ENCODE measurements at regions not wholly inside any gene's neighbourhood (a gene's known extent, or its start where the extent isn't known, plus 50 kb on each side); places are given as distances from the start of the nearest gene placed in this dataset.

GRCh38 chr18:78831603-78832002 lies 148.0 kb upstream of the SALL3 start:
- H3K79me2 ChIP-seq (ENCODE audit: insufficient read depth, low read length) = no peaks in the 10 kb centered on the region
- no peak for TF ChIP-seq EZH2 (IDR thresholded peaks at IDR 0.05; ENCODE audit: borderline replicate concordance, low read depth, low read length, severe bottlenecking)
- TF ChIP-seq CTCF (IDR thresholded peaks at IDR 0.05; ENCODE audit: borderline replicate concordance, extremely low read depth, low read length, poor library complexity, severe bottlenecking) = no peak
- no peak overlapping the region for H3K4me2 ChIP-seq (ENCODE audit: insufficient read depth, low read length)
- no peak overlapping the region for H3K27ac ChIP-seq (ENCODE audit: low read length)
- H3K27me3 ChIP-seq (ENCODE audit: insufficient read depth, low read length, poor library complexity) = peaks cover 4% of the 10 kb centered on the region
- no peaks in the 10 kb centered on the region for H4K20me1 ChIP-seq (ENCODE audit: insufficient read depth, low read length)
- ATAC-seq (ENCODE audit: insufficient read depth, low read depth) = no peak
- no peak overlapping the region for H3K9ac ChIP-seq (ENCODE audit: low read depth, low read length)
- no peaks in the 10 kb centered on the region for H3K4me1 ChIP-seq (ENCODE audit: insufficient read depth, low read length)
- no peaks in the 10 kb centered on the region for H3K36me3 ChIP-seq (ENCODE audit: insufficient read depth, low read length)
- no peak overlapping the region for H2AFZ ChIP-seq (ENCODE audit: low read depth, low read length)
- no peaks in the 10 kb centered on the region for H3K9me3 ChIP-seq (ENCODE audit: insufficient read depth, low read length, severe bottlenecking)
- no peak overlapping the region for H3K4me3 ChIP-seq (ENCODE audit: low read depth in 1 of 2, low read length in 2 of 2)
- DNase-seq = no peak

DNA sequence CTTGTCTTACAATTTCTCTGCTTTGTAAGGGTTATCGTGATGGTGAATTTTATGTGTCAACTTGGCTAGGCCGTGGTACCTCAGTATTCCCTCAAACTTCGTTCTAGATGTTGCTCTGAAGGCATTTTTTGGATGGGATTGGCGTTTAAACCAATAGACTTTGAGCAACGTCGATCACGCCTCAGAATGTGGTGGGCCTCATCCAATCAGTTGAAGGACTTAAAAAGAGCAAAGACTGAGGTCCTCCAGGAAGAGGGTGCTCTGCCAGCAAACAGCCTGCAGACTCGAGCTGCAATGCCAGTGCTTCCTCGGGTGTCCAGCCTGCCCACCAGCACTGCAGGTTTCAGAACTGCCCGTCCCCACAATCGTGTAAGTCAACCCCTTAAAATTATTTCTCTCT lies 145.8 kb upstream of the SALL3 start:
- TF ChIP-seq CTCF (IDR thresholded peaks at IDR 0.05; ENCODE audit: borderline replicate concordance, extremely low read depth, low read length, poor library complexity, severe bottlenecking) (no peak), EZH2 (IDR thresholded peaks at IDR 0.05; ENCODE audit: borderline replicate concordance, low read depth, low read length, severe bottlenecking) (no peak)
- H3K27ac ChIP-seq (ENCODE audit: low read length) = no peak overlapping the region
- no peak overlapping the region for H3K9ac ChIP-seq (ENCODE audit: low read depth, low read length)
- no peak for DNase-seq
- peaks cover 4% of the 10 kb centered on the region for H3K27me3 ChIP-seq (ENCODE audit: insufficient read depth, low read length, poor library complexity)
- no peaks in the 10 kb centered on the region for H3K36me3 ChIP-seq (ENCODE audit: insufficient read depth, low read length)
- ATAC-seq (ENCODE audit: insufficient read depth, low read depth) = no peak
- H3K4me1 ChIP-seq (ENCODE audit: insufficient read depth, low read length) = no peaks in the 10 kb centered on the region
- H3K4me3 ChIP-seq (ENCODE audit: low read depth in 1 of 2, low read length in 2 of 2) = no peak overlapping the region
- no peak overlapping the region for H2AFZ ChIP-seq (ENCODE audit: low read depth, low read length)
- no peaks in the 10 kb centered on the region for H3K9me3 ChIP-seq (ENCODE audit: insufficient read depth, low read length, severe bottlenecking)
- H3K4me2 ChIP-seq (ENCODE audit: insufficient read depth, low read length) = no peak overlapping the region
- H4K20me1 ChIP-seq (ENCODE audit: insufficient read depth, low read length) = no peaks in the 10 kb centered on the region
- no peaks in the 10 kb centered on the region for H3K79me2 ChIP-seq (ENCODE audit: insufficient read depth, low read length)

GRCh38 chr18:78836838-78837237 lies 142.8 kb upstream of the SALL3 start:
- ATAC-seq (ENCODE audit: insufficient read depth, low read depth) (no peak), DNase-seq (no peak)
- no peaks in the 10 kb centered on the region for H4K20me1 ChIP-seq (ENCODE audit: insufficient read depth, low read length)
- peaks cover 4% of the 10 kb centered on the region for H3K27me3 ChIP-seq (ENCODE audit: insufficient read depth, low read length, poor library complexity)
- TF ChIP-seq CTCF (IDR thresholded peaks at IDR 0.05; ENCODE audit: borderline replicate concordance, extremely low read depth, low read length, poor library complexity, severe bottlenecking) (no peak), EZH2 (IDR thresholded peaks at IDR 0.05; ENCODE audit: borderline replicate concordance, low read depth, low read length, severe bottlenecking) (no peak)
- H3K36me3 ChIP-seq (ENCODE audit: insufficient read depth, low read length) = no peaks in the 10 kb centered on the region
- no peak overlapping the region for H3K27ac ChIP-seq (ENCODE audit: low read length)
- no peaks in the 10 kb centered on the region for H3K79me2 ChIP-seq (ENCODE audit: insufficient read depth, low read length)
- no peak overlapping the region for H3K4me2 ChIP-seq (ENCODE audit: insufficient read depth, low read length)
- no peak overlapping the region for H3K9ac ChIP-seq (ENCODE audit: low read depth, low read length)
- H3K9me3 ChIP-seq (ENCODE audit: insufficient read depth, low read length, severe bottlenecking) = no peaks in the 10 kb centered on the region
- no peak overlapping the region for H2AFZ ChIP-seq (ENCODE audit: low read depth, low read length)
- no peaks in the 10 kb centered on the region for H3K4me1 ChIP-seq (ENCODE audit: insufficient read depth, low read length)
- H3K4me3 ChIP-seq (ENCODE audit: low read depth in 1 of 2, low read length in 2 of 2) = no peak overlapping the region

DNA sequence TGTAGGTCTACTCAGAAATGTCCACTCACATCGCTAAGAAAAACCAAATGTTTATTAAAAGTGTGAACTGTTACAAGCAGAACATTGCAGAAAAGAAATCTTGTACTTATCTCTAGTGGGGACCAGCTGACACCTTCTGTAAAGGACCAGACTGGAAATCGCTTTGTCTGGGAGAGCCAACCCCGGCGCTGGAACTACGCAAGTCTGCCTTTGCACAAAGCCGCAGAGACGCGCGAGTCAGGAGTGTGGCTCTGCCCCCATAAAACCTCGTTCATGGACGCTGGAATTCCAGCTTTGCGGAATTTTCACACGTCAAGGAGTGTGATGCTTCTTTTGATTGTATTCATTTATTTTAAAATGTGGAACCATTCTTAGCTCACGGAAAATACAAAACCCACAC lies 141.9 kb upstream of the SALL3 start:
- H3K79me2 ChIP-seq (ENCODE audit: insufficient read depth, low read length) = no peaks in the 10 kb centered on the region
- H3K27me3 ChIP-seq (ENCODE audit: insufficient read depth, low read length, poor library complexity) = peaks cover 4% of the 10 kb centered on the region
- ATAC-seq (ENCODE audit: insufficient read depth, low read depth) = no peak

More for the DNA sequence above, 141.9 kb upstream of the SALL3 start:
- Histone ChIP-seq H3K4me3 (ENCODE audit: low read depth in 1 of 2, low read length in 2 of 2) (no peak overlapping the region), H3K4me1 (ENCODE audit: insufficient read depth, low read length) (no peaks in the 10 kb centered on the region), H3K9ac (ENCODE audit: low read depth, low read length) (no peak overlapping the region), H4K20me1 (ENCODE audit: insufficient read depth, low read length) (no peaks in the 10 kb centered on the region), H3K4me2 (ENCODE audit: insufficient read depth, low read length) (no peak overlapping the region), H3K27ac (ENCODE audit: low read length) (no peak overlapping the region), H3K9me3 (ENCODE audit: insufficient read depth, low read length, severe bottlenecking) (no peaks in the 10 kb centered on the region), H2AFZ (ENCODE audit: low read depth, low read length) (no peak overlapping the region), H3K36me3 (ENCODE audit: insufficient read depth, low read length) (no peaks in the 10 kb centered on the region)
- TF ChIP-seq EZH2 (IDR thresholded peaks at IDR 0.05; ENCODE audit: borderline replicate concordance, low read depth, low read length, severe bottlenecking) (no peak), CTCF (IDR thresholded peaks at IDR 0.05; ENCODE audit: borderline replicate concordance, extremely low read depth, low read length, poor library complexity, severe bottlenecking) (no peak)
- no peak for DNase-seq

All from DND-41 (cell line).